KMS-11 (cell line): ENCODE measurements at regions not wholly inside any gene's neighbourhood (a gene's known extent, or its start where the extent isn't known, plus 50 kb on each side); places are given as distances from the start of the nearest gene placed in this dataset.

Experiments
- H2AFZ ChIP-seq: fragments of 200-600 bp; sonication (generic); 2 replicates; pipeline ENCODE4 v1.6.1; 2016; ENCODE audit warnings: antibody characterized with exemption, mixed run types, low read depth
- H3K27ac ChIP-seq: fragments of 200-600 bp; sonication (generic); 2 replicates; pipeline ENCODE4 v1.6.1; 2016; ENCODE audit warnings: mild to moderate bottlenecking, mixed run types
- H3K27me3 ChIP-seq: fragments of 200-600 bp; sonication (generic); 2 replicates; pipeline ENCODE4 v1.6.1; 2017; ENCODE audit warnings: mild to moderate bottlenecking, low read depth, mixed run types, moderate library complexity; ENCODE audit not compliant: insufficient read depth
- H3K36me3 ChIP-seq: fragments of 200-600 bp; sonication (generic); 2 replicates; pipeline ENCODE4 v1.6.1; 2017; ENCODE audit warnings: mild to moderate bottlenecking, mixed run types; ENCODE audit not compliant: insufficient read depth
- H3K4me1 ChIP-seq: fragments of 200-600 bp; sonication (generic); 2 replicates; pipeline ENCODE4 v1.6.1; 2016; ENCODE audit warnings: mild to moderate bottlenecking, low read depth, mixed run types; ENCODE audit not compliant: poor library complexity, severe bottlenecking
- H3K4me2 ChIP-seq: fragments of 200-600 bp; sonication (generic); 2 replicates; pipeline ENCODE4 v1.7.0; 2016; ENCODE audit warnings: mild to moderate bottlenecking, mixed run types
- H3K4me3 ChIP-seq: fragments of 200-600 bp; sonication (generic); IDR thresholded peaks from 2 replicates; pipeline ENCODE4 v1.6.1; 2017; ENCODE audit warnings: low read depth, low read length, mixed read lengths; ENCODE audit not compliant: insufficient read depth
- H3K79me2 ChIP-seq: fragments of 200-600 bp; sonication (generic); 2 replicates; pipeline ENCODE4 v1.6.1; 2016; ENCODE audit warnings: low read depth, mixed run types; ENCODE audit not compliant: insufficient read depth
- H3K9ac ChIP-seq: fragments of 200-600 bp; sonication (generic); 2 replicates; pipeline ENCODE4 v1.6.1; 2016; ENCODE audit warnings: mild to moderate bottlenecking, mixed run types
- H4K20me1 ChIP-seq: fragments of 200-600 bp; sonication (generic); 2 replicates; pipeline ENCODE4 v1.6.1; 2016; ENCODE audit warnings: mild to moderate bottlenecking, mixed run types; ENCODE audit not compliant: insufficient read depth
- TF ChIP-seq, protein P1 (sequence below): fragments of 200-600 bp; sonication (generic); conservative IDR thresholded peaks from 2 replicates; pipeline ENCODE4 v1.6.1; 2017; ENCODE audit warnings: low read depth, mild to moderate bottlenecking, antibody characterized with exemption, low read length, moderate library complexity, mixed read lengths

DNA sequence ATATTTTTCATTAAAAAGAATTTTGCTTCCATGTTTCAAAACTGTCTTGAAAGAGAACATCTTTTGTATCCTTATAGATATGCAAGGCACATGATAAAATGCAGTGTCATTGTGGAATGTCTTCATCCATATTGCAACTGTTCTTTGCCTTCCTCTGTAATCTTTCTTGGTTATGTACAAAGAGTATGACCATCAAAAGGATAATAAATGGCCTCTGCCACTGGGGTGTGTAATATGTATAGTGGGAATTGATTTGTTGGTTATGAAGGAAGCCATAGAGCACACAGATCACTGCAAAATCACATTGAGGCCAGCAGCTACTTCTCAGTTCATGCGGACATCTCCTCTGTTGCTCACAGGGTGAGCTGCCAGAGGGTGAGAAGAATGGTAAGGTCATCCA, 703.5 kb downstream of the TFAP2A start:
- Histone ChIP-seq H3K27me3 (no peaks in the 10 kb centered on the region), H4K20me1 (no peaks in the 10 kb centered on the region), H3K9ac (no peak overlapping the region), H2AFZ (no peak overlapping the region), H3K36me3 (no peaks in the 10 kb centered on the region), H3K79me2 (no peaks in the 10 kb centered on the region), H3K27ac (no peak overlapping the region), H3K4me2 (no peak overlapping the region), H3K4me3 (no peak overlapping the region), H3K4me1 (peaks cover 16% of the 10 kb centered on the region)
- TF ChIP-seq, protein P1, sequence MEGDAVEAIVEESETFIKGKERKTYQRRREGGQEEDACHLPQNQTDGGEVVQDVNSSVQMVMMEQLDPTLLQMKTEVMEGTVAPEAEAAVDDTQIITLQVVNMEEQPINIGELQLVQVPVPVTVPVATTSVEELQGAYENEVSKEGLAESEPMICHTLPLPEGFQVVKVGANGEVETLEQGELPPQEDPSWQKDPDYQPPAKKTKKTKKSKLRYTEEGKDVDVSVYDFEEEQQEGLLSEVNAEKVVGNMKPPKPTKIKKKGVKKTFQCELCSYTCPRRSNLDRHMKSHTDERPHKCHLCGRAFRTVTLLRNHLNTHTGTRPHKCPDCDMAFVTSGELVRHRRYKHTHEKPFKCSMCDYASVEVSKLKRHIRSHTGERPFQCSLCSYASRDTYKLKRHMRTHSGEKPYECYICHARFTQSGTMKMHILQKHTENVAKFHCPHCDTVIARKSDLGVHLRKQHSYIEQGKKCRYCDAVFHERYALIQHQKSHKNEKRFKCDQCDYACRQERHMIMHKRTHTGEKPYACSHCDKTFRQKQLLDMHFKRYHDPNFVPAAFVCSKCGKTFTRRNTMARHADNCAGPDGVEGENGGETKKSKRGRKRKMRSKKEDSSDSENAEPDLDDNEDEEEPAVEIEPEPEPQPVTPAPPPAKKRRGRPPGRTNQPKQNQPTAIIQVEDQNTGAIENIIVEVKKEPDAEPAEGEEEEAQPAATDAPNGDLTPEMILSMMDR: no peak

DNA sequence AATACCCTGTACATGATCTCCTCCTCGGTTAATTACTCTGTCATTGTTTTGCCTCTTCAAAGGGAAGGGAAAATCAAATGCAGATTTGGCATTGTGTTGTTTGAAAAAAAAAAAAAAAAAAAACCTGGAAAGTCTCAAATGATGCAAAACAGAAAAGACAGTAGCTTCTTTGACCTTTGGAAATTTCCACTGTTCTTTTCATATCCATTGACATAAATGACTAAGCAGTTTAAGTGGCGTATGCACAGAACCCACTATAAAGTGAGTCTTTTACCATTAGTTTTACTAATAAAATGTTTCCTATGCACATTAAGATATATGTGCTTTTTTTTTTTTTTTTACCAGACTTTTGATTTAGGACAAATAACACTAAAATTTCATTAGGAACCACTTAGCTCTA, 704.3 kb downstream of the TFAP2A start:
- Histone ChIP-seq H3K4me2 (no peak overlapping the region), H2AFZ (no peak overlapping the region), H3K27ac (no peak overlapping the region), H3K4me1 (peaks cover 16% of the 10 kb centered on the region), H3K36me3 (no peaks in the 10 kb centered on the region), H3K4me3 (no peak overlapping the region), H3K9ac (no peak overlapping the region), H3K79me2 (no peaks in the 10 kb centered on the region), H4K20me1 (no peaks in the 10 kb centered on the region), H3K27me3 (no peaks in the 10 kb centered on the region)
- TF ChIP-seq, protein P1: no peak

DNA sequence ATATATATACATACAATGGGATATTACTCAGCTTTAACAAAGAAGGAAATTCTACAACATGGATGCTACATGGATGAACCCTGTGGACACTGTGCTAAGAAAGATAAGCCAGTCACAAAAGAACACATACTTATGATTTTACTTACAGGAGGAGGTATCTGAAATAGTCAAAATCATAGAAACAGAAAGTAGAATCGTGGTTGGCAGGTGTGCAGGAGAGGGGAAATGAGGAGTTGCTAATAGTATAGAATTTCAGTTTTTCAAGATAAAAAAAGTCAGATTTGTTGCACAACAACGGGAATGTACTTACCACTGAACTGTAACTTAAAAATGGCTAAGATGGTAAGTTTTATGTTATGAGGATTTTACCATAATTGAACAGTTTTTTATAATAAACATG, 706.3 kb downstream of the TFAP2A start:
- Histone ChIP-seq H2AFZ (no peak overlapping the region), H3K27ac (no peak overlapping the region), H3K79me2 (no peaks in the 10 kb centered on the region), H4K20me1 (no peaks in the 10 kb centered on the region), H3K4me1 (peaks cover 16% of the 10 kb centered on the region), H3K36me3 (no peaks in the 10 kb centered on the region), H3K27me3 (no peaks in the 10 kb centered on the region), H3K4me3 (no peak overlapping the region), H3K4me2 (no peak overlapping the region), H3K9ac (no peak overlapping the region)
- TF ChIP-seq, protein P1: no peak

DNA sequence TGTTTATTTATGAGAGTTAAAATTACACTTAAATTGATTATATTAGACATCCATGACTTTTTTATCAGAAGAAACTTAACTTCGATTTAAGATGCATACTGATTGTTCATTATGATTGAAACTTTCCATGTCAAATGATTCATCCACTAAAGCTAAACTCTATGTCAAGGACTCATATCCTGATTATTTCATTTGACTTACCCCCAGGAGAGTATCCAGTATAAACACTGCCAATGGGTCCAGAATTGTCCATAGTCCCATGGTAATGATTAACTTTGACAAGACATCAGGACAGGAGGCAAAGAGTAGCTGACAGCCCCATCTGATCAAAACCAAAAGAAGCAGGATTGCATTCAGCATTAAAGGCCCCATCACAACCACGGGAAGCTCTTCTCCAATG, 709.9 kb downstream of the TFAP2A start:
- no peaks in the 10 kb centered on the region for H3K79me2 ChIP-seq
- TF ChIP-seq, protein P1: no peak
- H2AFZ ChIP-seq: no peak overlapping the region
- no peak overlapping the region for H3K4me2 ChIP-seq
- no peaks in the 10 kb centered on the region for H4K20me1 ChIP-seq
- peaks cover 16% of the 10 kb centered on the region for H3K4me1 ChIP-seq
- no peak overlapping the region for H3K27ac ChIP-seq
- H3K36me3 ChIP-seq: no peaks in the 10 kb centered on the region
- no peak overlapping the region for H3K4me3 ChIP-seq
- no peak overlapping the region for H3K9ac ChIP-seq
- H3K27me3 ChIP-seq: no peaks in the 10 kb centered on the region

DNA sequence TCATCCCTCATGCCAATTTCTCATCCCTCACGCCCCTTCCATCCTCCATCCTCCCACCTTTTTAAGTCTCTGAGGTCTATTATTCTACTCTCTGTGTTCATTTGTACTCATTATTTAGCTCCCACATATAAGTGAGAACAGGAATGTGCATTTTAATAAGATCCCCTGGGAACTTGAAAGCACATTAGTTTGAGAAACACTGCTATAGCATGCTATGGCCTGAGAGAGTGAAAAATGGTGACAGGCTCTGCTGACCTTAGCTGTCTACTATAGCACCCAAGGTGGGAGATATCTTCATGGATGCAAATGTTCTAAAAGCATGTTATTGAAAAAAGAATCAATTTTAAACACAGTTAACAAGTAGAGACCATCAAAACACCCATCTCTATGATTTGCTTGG, 712.0 kb downstream of the TFAP2A start:
- Histone ChIP-seq H3K36me3 (no peaks in the 10 kb centered on the region), H3K4me2 (no peak overlapping the region), H4K20me1 (no peaks in the 10 kb centered on the region), H3K79me2 (no peaks in the 10 kb centered on the region), H2AFZ (no peak overlapping the region), H3K4me3 (no peak overlapping the region), H3K27ac (no peak overlapping the region), H3K4me1 (peaks cover 4% of the 10 kb centered on the region), H3K27me3 (no peaks in the 10 kb centered on the region), H3K9ac (no peak overlapping the region)
- TF ChIP-seq, protein P1: no peak
